Mesothelial cell of epicardium (in vitro differentiated cells): ENCODE measurements at regions not wholly inside any gene's neighbourhood (a gene's known extent, or its start where the extent isn't known, plus 50 kb on each side); places are given as distances from the start of the nearest gene placed in this dataset.

Source experiments
- DNase-seq, 2 experiments: peaks; one replicate each; pipeline ENCODE4 v3.0.0; 2021; ENCODE audit warnings: low spot score in 2 of 2; ENCODE audit not compliant: unreplicated experiment in 2 of 2
- H3K27ac Mint-ChIP-seq: 2 replicates; pipeline ENCODE4 v1.8.0; 2021; ENCODE audit warnings: mixed read lengths
- H3K27me3 Mint-ChIP-seq: 2 replicates; pipeline ENCODE4 v1.8.0; 2021; ENCODE audit warnings: low read depth, mixed read lengths
- H3K36me3 Mint-ChIP-seq: 2 replicates; pipeline ENCODE4 v1.8.0; 2021; ENCODE audit warnings: mixed read lengths
- H3K4me1 Mint-ChIP-seq: 2 replicates; pipeline ENCODE4 v1.8.0; 2021; ENCODE audit warnings: mixed read lengths
- H3K4me3 Mint-ChIP-seq: 2 replicates; pipeline ENCODE4 v1.8.0; 2021; ENCODE audit warnings: mild to moderate bottlenecking, moderate library complexity, mixed read lengths
- H3K9me3 Mint-ChIP-seq: 2 replicates; pipeline ENCODE4 v1.8.0; 2021; ENCODE audit warnings: mixed read lengths
- TF ChIP-seq, protein P1 (sequence below): fragments of 200-600 bp; sonication (generic); IDR thresholded peaks from one replicate; pipeline ENCODE4 v1.5.0; 2021; ENCODE audit warnings: antibody characterized with exemption; ENCODE audit not compliant: unreplicated experiment

DNA sequence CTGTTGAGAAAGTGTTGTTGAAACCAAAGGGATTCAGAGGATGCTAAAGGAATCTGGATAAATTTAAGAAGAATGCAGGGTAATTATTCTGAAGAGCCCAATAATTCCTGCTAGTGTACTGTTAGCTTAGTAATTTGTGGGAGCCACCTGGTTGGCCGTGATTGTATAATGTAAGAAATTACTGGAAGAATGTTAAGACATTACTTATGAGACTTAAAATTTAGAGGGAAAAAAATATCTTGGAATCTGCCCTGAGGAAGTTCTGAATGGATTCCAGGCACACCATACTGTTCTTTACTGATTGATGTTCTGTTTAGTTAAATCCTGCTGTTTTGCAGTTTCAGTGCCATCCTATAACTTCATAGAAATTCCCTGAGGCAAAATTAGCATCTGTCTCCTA lies 155.0 kb upstream of the RHOBTB1 start:
- Mint-ChIP-seq H3K27ac (peak overlapping the region; percentile 14), H3K9me3 (peaks cover 9% of the 10 kb centered on the region), H3K4me3 (no peak overlapping the region), H3K4me1 (peaks cover 20% of the 10 kb centered on the region), H3K27me3 (no peaks in the 10 kb centered on the region), H3K36me3 (no peaks in the 10 kb centered on the region)
- TF ChIP-seq, protein P1, sequence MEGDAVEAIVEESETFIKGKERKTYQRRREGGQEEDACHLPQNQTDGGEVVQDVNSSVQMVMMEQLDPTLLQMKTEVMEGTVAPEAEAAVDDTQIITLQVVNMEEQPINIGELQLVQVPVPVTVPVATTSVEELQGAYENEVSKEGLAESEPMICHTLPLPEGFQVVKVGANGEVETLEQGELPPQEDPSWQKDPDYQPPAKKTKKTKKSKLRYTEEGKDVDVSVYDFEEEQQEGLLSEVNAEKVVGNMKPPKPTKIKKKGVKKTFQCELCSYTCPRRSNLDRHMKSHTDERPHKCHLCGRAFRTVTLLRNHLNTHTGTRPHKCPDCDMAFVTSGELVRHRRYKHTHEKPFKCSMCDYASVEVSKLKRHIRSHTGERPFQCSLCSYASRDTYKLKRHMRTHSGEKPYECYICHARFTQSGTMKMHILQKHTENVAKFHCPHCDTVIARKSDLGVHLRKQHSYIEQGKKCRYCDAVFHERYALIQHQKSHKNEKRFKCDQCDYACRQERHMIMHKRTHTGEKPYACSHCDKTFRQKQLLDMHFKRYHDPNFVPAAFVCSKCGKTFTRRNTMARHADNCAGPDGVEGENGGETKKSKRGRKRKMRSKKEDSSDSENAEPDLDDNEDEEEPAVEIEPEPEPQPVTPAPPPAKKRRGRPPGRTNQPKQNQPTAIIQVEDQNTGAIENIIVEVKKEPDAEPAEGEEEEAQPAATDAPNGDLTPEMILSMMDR, result no peak
- DNase-seq, result no peak

DNA sequence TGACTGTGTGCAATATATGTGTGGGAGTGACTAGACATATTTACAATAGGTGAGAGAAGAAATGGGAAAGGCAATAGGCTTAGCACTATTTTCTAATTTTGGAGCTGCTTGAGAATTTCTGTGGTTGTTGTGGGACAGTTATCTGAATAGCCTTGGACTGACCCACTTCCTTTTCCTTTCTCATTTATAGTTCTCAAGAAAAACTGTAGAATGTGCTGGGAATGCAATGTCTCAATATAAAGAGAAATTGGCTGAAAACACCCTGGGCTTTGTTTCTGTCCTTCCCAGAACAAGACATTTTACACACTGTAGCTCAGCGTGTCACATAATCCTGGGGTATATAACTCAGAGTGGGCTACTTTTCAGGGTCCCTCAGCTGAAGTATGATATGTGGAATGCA lies 153.0 kb upstream of the RHOBTB1 start:
- Mint-ChIP-seq H3K36me3 (no peaks in the 10 kb centered on the region), H3K4me1 (peaks cover 20% of the 10 kb centered on the region), H3K27me3 (no peaks in the 10 kb centered on the region), H3K27ac (no peak overlapping the region), H3K4me3 (no peak overlapping the region), H3K9me3 (peaks cover 9% of the 10 kb centered on the region)
- DNase-seq, result no peak
- TF ChIP-seq, protein P1, result no peak

DNA sequence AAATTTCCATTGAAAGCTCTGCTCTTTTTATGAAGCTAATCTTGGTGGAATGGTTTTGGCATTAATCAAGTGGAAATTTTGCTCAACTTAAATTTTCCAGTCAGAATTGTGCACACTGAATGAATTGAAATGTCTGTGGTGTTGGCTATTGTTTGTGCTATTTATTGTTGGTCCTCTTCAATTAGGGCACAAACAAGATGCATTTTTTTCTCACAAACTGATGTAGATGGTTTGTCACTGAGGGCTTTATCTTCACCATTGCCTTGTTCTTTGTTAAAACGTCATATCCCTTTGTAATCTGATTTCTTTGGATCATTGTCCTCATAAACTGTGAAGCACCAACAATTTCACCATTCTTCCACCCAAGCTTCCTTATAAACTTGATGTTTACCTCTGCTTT lies 152.1 kb upstream of the RHOBTB1 start:
- no peak overlapping the region for H3K27ac Mint-ChIP-seq
- H3K9me3 Mint-ChIP-seq, result peaks cover 9% of the 10 kb centered on the region
- no peaks in the 10 kb centered on the region for H3K36me3 Mint-ChIP-seq
- H3K4me3 Mint-ChIP-seq, result no peak overlapping the region
- DNase-seq, result no peak
- peaks cover 20% of the 10 kb centered on the region for H3K4me1 Mint-ChIP-seq
- H3K27me3 Mint-ChIP-seq, result no peaks in the 10 kb centered on the region
- TF ChIP-seq, protein P1, result no peak

DNA sequence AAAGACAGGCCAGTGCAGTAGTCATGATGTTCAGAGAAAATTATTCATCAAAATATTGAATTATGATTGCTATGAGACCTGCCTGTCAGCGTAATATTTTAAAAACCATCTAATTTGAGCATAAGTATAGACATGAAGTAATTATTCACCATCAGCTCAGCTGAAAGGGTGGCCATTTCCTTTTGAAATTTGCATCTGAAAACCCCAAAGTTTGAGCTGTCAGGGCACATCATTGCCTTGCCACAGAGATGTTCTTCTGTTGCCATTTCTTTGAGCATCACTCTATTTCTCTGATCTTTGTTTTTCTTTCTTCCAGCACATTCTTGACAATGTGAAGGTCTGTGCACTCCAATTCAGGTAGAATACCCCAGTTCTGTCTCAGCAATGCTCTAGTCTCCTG lies 147.5 kb upstream of the RHOBTB1 start:
- peaks cover 9% of the 10 kb centered on the region for H3K9me3 Mint-ChIP-seq
- no peak for DNase-seq
- no peaks in the 10 kb centered on the region for H3K27me3 Mint-ChIP-seq
- H3K4me3 Mint-ChIP-seq, result no peak overlapping the region
- H3K27ac Mint-ChIP-seq, result no peak overlapping the region
- no peaks in the 10 kb centered on the region for H3K4me1 Mint-ChIP-seq
- TF ChIP-seq, protein P1, result no peak
- H3K36me3 Mint-ChIP-seq, result no peaks in the 10 kb centered on the region

DNA sequence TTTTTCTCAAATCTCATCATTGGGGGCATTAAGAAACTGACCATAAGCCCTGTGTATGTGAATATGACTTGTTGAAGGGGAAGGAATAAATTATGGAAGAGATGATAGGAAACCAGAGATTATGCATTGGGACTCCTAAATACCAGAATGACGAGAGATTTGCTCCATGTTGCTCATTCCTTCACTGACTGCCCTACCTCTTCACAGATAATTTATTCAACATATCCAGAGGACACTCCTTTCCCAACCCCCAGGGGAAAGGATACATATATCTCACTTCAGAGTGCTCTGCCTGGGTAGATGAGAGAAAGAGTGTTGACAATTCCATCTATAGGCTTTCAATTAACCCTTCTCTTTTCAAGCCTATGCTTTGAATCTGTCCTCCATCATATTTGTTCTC lies 145.3 kb upstream of the RHOBTB1 start:
- Mint-ChIP-seq H3K4me1 (no peaks in the 10 kb centered on the region), H3K9me3 (peaks cover 19% of the 10 kb centered on the region), H3K36me3 (no peaks in the 10 kb centered on the region), H3K4me3 (no peak overlapping the region), H3K27ac (no peak overlapping the region), H3K27me3 (no peaks in the 10 kb centered on the region)
- TF ChIP-seq, protein P1, result no peak
- DNase-seq, result no peak

DNA sequence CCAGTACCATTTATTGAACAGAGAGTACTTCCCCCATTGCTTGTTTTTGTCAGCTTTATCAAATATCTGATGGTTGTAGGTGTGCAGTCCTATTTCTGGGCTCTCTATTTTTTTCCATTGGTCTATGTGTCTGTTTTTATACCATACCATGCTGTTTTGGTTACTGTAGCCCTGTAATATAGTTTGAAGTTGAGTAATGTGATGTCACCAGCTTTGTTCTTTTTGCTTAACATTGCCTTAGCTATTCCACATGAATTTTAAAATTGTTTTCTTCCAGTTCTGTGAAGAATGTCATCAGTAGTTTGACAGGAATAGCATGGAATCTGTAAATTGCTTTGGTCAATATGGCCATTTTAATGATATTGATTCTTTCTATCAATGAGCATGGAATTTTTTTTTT lies 140.5 kb upstream of the RHOBTB1 start:
- H3K4me3 Mint-ChIP-seq, result no peak overlapping the region
- TF ChIP-seq, protein P1, result no peak
- H3K27ac Mint-ChIP-seq, result no peak overlapping the region
- peaks cover 33% of the 10 kb centered on the region for H3K9me3 Mint-ChIP-seq
- no peaks in the 10 kb centered on the region for H3K27me3 Mint-ChIP-seq
- no peak for DNase-seq
- peaks cover 2% of the 10 kb centered on the region for H3K36me3 Mint-ChIP-seq
- H3K4me1 Mint-ChIP-seq, result peaks cover 5% of the 10 kb centered on the region
